PC-3 (cell line): ENCODE measurements at regions not wholly inside any gene's neighbourhood (a gene's known extent, or its start where the extent isn't known, plus 50 kb on each side); places are given as distances from the start of the nearest gene placed in this dataset.

Source experiments
- EZH2 ChIP-seq: fragments of 300-600 bp; sonication (generic); IDR thresholded peaks from one replicate; pipeline ENCODE4 v1.6.1; 2017; ENCODE audit warnings: antibody characterized with exemption, mild to moderate bottlenecking, low read length; ENCODE audit not compliant: unreplicated experiment
- EZH2phosphoT487 ChIP-seq: fragments of 300-600 bp; sonication (generic); IDR thresholded peaks from 2 replicates; pipeline ENCODE4 v1.6.1; 2018; ENCODE audit warnings: mild to moderate bottlenecking, antibody characterized with exemption, low read length, borderline replicate concordance
- TF ChIP-seq, protein P1 (sequence below): fragments of 300-600 bp; sonication (generic); conservative IDR thresholded peaks from 2 replicates; pipeline ENCODE4 v1.5.1; 2017; ENCODE audit warnings: antibody characterized with exemption, low read depth, mild to moderate bottlenecking, low read length

GRCh38 chr6:23413327-23414050 lies 712.5 kb upstream of the NRSN1 start:
- TF ChIP-seq, protein P1, sequence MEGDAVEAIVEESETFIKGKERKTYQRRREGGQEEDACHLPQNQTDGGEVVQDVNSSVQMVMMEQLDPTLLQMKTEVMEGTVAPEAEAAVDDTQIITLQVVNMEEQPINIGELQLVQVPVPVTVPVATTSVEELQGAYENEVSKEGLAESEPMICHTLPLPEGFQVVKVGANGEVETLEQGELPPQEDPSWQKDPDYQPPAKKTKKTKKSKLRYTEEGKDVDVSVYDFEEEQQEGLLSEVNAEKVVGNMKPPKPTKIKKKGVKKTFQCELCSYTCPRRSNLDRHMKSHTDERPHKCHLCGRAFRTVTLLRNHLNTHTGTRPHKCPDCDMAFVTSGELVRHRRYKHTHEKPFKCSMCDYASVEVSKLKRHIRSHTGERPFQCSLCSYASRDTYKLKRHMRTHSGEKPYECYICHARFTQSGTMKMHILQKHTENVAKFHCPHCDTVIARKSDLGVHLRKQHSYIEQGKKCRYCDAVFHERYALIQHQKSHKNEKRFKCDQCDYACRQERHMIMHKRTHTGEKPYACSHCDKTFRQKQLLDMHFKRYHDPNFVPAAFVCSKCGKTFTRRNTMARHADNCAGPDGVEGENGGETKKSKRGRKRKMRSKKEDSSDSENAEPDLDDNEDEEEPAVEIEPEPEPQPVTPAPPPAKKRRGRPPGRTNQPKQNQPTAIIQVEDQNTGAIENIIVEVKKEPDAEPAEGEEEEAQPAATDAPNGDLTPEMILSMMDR: no peak
- no peak for TF ChIP-seq EZH2
- no peak for TF ChIP-seq EZH2phosphoT487
